ENCODE measurements at regions not wholly inside any gene's neighbourhood (a gene's known extent, or its start where the extent isn't known, plus 50 kb on each side); places are given as distances from the start of the nearest gene placed in this dataset.
"Not testable (repeated sequence)": the region's sequence is repeated elsewhere in the genome, so short reads cannot be mapped to it uniquely, and the experiment has no call there.

DNA sequence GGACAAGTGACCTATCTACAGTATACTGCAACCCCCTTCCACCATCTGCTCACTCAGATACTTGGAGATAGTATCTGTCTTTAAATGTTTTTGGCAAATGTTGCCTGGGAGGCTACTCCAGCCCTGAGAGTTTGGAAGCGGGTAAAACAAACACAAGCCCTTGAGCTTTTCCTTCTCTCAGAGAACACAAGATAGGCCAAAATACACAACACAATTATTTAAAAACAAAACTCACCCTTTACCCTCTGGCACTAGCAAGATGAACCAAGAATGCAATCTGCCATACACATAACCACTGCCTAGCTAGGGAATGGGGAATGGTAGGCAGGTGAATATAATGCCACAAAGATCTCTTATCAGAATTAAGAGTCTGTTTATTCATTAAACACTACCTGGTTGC is 324.7 kb upstream of the FAM47C start:
- no peak for DNase-seq (ENCODE audit: low read depth)

- DNase-seq (ENCODE audit: low read depth): no peak
Measured at GRCh38 chrX:36684053-36684452, 324.1 kb upstream of the FAM47C start.

DNA sequence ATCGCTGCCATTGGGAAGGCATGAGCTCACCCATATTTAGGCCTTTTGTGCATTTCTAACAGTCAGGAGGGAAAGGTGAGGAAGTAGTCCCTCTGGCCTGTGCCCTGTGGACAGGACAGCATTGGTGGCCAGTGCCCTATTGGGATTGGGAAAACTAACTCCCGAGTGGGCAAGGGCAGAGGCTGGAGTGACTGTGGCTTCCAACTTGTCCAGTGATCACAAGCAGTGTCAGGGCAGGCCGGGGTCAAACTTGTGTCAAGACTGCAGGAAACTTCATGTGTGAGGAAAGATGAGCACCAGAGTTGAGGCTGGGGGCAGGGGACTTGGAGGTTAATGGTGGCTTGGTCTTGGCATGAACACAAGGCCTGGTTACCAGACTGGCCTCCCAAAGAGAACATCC is 286.2 kb upstream of the FAM47C start:
- DNase-seq (ENCODE audit: low read depth): no peak

- no peak for DNase-seq (ENCODE audit: low read depth)
Measured at GRCh38 chrX:36753602-36754001, 254.6 kb upstream of the FAM47C start.

DNA sequence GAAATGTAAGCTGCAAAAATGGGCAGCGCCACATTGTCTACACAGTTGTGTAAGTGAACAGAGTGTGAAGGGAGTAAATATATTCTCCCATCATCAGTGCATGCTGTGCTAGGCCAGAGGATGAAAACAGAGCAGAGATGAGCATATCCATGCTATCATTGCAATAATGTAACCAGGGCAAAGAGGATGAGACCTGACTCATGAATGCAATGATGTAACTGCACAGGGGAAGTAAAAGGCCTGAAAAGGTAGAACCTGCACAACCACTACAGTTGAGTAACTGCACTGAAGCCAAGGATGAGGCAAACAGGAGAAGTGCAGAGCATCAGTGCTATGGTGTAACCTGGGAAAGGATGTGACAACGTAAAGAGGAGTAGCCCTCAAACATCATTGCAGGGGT is 220.4 kb upstream of the FAM47C start:
- DNase-seq (ENCODE audit: low read depth): no peak

DNA sequence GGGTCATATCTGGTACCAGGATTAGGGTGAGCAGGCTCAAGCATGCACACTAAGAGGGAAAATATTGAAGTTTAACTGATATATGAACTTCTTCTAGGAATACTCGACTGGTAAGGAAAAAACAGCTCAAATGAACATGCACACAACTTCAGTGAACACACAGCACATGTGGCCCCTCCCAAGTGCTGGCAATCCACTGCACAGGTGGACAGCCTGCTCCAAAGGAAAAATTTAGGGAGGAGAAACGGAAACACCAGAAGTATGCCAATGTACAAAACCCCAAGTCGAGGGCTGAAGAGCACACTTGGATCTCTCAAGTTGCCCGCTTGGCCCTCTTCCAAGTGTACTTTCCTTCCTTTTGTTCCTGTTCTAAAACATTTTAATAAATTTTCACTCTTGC is 205.0 kb upstream of the FAM47C start:
- DNase-seq (ENCODE audit: low read depth): no peak

GRCh38 chrX:36804066-36804465 is 204.1 kb upstream of the FAM47C start:
- DNase-seq (ENCODE audit: low read depth): no peak

DNA sequence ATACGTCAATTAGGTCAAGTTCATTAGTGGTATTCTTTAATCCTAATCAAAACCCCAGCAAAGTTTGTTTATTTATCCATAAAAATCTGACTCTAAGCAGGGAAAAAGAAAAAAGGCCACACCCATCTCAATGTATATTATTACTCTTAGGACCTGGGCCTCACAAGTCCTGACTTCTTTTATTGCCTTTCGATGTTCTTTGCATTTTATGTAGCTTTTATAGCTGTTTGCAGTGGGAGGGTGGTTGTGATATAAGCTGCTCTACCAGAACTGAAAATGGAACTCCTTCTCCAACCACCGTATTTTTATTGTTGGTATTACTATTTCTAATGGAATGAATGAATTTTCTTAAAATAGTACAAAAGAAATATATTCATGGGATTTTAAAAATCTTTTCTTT is 163.3 kb upstream of the FAM47C start:
- no peak for DNase-seq (ENCODE audit: low read depth)

- no peak for DNase-seq (ENCODE audit: low read depth)
Measured at GRCh38 chrX:36847496-36847895, 160.7 kb upstream of the FAM47C start.

- DNase-seq (ENCODE audit: low read depth): no peak
Measured at GRCh38 chrX:36849407-36849806, 158.8 kb upstream of the FAM47C start.

GRCh38 chrX:36856849-36857248 is 151.3 kb upstream of the FAM47C start:
- no peak for DNase-seq (ENCODE audit: low read depth)

DNA sequence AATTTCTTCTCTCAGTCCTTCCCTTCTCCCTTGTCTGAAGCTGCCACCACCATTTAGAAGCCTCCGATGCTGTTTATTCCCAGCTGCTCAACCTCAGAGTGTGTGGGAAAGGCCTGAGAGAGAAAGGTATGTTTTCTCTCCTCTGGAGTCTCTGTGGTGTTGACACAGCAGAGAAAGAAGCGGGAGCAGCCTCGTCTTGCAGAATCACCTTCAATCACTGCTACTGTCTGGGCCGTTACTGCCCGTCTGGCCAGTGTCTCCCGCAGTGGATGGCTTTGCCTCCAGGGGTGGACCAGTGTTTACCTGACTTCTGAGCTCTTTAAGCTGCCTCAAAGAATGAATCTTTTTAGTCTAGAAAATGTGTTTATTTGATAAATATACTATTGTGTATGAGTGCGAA is 148.9 kb upstream of the FAM47C start:
- DNase-seq (ENCODE audit: low read depth): no peak

- DNase-seq (ENCODE audit: low read depth): no peak
Measured at GRCh38 chrX:36861601-36862000, 146.6 kb upstream of the FAM47C start.

DNA sequence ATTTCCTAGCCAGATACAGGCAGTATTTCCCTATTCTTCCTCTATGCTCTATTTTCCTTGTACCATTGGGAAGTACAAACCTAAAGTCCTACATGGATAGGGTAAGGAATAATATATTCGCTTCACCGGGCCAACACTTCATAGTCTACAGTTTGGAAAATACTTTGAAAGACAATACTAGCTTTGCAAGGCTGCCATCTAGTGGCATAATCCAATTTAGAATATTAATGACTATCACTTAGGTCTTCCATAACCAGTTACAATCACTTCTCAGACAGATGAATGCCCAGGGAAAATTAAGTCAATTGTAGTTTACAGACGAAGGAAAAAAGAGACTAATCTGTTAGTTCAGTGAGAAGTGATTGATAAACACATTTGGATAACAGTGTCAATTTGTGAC is 141.0 kb upstream of the FAM47C start:
- peak; percentile 6 for DNase-seq (ENCODE audit: low read depth)

- no peak for DNase-seq (ENCODE audit: low read depth)
Measured at GRCh38 chrX:36868592-36868991, 139.6 kb upstream of the FAM47C start.

- DNase-seq (ENCODE audit: low read depth): no peak
Measured at GRCh38 chrX:36869457-36869856, 138.7 kb upstream of the FAM47C start.

GRCh38 chrX:36897690-36898089 is 110.5 kb upstream of the FAM47C start:
- DNase-seq (ENCODE audit: low read depth): no peak

- no peak for DNase-seq (ENCODE audit: low read depth)
Measured at GRCh38 chrX:36898301-36898700, 109.9 kb upstream of the FAM47C start.

- not testable (repeated sequence) for DNase-seq (ENCODE audit: low read depth)
Measured at GRCh38 chrX:36904561-36904960, 103.6 kb upstream of the FAM47C start.

DNA sequence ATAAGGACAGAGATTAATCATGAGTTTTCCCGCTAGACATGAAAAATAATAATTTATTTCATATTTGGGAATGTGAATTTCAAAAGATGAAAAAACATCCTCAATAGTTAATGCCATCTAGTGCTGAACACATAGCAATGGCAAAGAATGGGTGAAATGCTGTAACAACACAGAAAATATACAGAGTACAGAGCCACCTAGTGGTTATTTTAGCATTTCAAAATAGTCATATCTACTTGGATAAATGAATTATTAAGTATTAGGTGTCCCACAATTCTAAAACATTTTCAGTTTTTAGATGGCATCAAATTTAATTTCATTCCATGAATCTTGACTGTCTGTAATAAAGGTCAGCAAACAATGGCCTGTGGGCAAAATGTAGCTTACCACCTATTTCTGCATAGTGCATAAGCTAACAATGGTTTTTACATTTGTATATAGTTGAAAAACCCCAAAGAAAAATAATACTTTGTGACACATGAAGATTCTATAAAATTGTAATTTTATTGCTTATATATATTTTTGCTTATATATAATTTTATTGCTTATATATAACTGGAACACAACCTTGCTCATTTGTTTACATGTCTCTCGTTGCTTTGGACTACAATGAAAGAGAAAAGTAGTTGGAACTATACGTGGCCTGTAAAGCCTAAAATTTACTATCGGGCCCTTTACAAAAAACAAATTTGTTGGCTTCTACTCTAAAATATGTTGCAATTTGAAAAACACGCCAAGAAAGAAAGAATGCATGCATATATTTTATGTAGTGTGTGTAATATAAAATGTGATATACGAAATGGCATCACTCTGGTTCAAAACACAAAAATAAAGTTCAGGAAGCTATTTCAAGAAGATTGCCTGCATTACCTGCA is 99.1 kb upstream of the FAM47C start:
- peak; percentile 21 for DNase-seq (ENCODE audit: low read depth)

- peak; percentile 13 for DNase-seq (ENCODE audit: low read depth)
Measured at GRCh38 chrX:36909676-36910030, 98.5 kb upstream of the FAM47C start.

GRCh38 chrX:36913551-36913950 is 94.6 kb upstream of the FAM47C start:
- DNase-seq (ENCODE audit: low read depth): no peak

DNA sequence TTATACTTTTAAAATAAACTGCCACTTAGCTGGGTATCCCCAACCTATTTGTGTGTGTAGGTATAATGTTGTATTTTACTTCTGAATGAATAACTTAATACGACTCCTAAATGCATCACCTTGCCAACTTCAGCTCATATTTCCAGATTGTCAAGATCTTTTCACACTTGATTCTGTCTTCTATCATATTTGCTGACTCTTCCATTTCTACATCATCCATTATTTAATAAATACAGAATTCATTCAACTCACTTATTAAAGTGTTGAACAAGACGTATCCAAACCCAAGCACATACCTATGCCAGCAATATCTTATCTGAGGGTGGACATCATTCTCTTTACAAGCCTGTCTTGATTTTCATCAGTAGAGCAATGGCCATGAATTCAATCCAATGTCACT is 91.2 kb upstream of the FAM47C start:
- no peak for DNase-seq (ENCODE audit: low read depth)

DNA sequence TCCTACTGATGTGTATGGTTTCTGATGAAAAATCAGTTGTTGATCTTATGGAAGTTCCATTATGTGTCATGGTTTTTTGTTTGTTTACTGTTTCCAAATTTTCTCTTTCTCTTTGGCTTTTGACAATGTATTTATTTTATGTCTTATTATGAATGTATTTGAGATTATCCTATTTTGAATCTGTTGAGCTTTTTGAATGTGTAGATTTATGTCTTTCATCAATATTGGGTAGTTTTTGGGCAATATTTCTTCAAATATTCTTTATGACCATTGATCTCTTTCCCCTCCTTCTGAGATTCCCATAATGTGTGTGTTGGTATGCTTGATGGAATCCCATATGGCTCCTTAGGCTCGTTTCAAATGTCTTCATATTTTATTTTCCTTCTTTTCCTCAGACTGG is 80.5 kb upstream of the FAM47C start:
- no peak for DNase-seq (ENCODE audit: low read depth)

All from stromal cell of bone marrow (primary cell).